ENCODE measurements at regions not wholly inside any gene's neighbourhood (a gene's known extent, or its start where the extent isn't known, plus 50 kb on each side); places are given as distances from the start of the nearest gene placed in this dataset.

DNA sequence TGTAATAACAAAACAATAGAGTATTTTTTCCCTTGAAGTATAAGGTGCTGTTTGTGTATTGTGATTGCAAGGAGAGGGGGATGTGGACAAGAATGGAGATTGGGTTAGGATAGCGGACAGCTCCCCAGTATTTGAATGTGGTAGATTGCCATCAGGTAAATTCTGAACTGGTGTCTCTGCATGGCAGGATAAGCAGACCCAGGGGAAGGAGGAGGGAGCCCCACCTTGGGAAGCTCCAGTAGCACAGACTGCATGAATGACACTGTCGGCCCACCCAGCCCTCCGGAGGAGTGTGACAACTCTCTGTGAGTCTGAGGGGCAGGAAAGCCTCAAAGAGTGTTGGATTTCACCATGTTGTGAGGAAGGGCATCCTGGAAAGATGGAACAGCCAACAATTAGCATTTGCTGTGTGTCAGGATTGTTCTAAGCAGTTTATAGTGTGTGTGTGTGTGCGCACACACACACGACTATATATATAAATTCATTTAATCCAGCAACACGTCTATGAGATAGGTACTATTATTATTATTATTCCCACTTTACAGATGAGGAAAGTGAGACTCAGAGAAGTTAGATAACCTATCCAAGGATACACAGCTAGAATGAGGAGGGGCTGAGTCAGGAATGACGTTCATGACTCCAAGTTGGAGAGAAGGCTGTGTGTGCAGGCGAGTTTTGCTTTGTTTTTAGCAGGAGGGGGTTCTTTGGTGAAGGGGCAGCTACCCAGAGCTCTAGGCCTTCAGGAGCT, 63.4 kb upstream of the LCTL start (continued):
- no peak for TF ChIP-seq HIVEP1 (CRISPR knock-in tag; IDR thresholded peaks at IDR 0.05)
- no peak for TF ChIP-seq RBM34 (IDR thresholded peaks at IDR 0.05; ENCODE audit: borderline replicate concordance, insufficient read depth, low read length)
- TF ChIP-seq NR2C2 (CRISPR knock-in tag; IDR thresholded peaks at IDR 0.05) = no peak
- no peak for TF ChIP-seq NR2C2 (tag; IDR thresholded peaks at IDR 0.05)
- no peak for TF ChIP-seq ZNF133 (CRISPR knock-in tag; IDR thresholded peaks at IDR 0.05)
- TF ChIP-seq NCOA1 (IDR thresholded peaks at IDR 0.05; ENCODE audit: low read depth) = no peak
- no peak for TF ChIP-seq TARDBP (IDR thresholded peaks at IDR 0.05)
- no peak for TF ChIP-seq TAF7 (tag; IDR thresholded peaks at IDR 0.05)
- no peak for TF ChIP-seq SMAD2 (IDR thresholded peaks at IDR 0.05; ENCODE audit: low read depth, low read length)
- no peak for TF ChIP-seq HDAC3 (IDR thresholded peaks at IDR 0.05; ENCODE audit: borderline replicate concordance, partially characterized antibody)
- TF ChIP-seq SMC3 (conservative IDR thresholded peaks at IDR 0.05; ENCODE audit: insufficient read depth, low read depth, low read length) = no peak
- no peak for TF ChIP-seq KDM2B (CRISPR knock-in tag; IDR thresholded peaks at IDR 0.05)
- TF ChIP-seq, protein P1, sequence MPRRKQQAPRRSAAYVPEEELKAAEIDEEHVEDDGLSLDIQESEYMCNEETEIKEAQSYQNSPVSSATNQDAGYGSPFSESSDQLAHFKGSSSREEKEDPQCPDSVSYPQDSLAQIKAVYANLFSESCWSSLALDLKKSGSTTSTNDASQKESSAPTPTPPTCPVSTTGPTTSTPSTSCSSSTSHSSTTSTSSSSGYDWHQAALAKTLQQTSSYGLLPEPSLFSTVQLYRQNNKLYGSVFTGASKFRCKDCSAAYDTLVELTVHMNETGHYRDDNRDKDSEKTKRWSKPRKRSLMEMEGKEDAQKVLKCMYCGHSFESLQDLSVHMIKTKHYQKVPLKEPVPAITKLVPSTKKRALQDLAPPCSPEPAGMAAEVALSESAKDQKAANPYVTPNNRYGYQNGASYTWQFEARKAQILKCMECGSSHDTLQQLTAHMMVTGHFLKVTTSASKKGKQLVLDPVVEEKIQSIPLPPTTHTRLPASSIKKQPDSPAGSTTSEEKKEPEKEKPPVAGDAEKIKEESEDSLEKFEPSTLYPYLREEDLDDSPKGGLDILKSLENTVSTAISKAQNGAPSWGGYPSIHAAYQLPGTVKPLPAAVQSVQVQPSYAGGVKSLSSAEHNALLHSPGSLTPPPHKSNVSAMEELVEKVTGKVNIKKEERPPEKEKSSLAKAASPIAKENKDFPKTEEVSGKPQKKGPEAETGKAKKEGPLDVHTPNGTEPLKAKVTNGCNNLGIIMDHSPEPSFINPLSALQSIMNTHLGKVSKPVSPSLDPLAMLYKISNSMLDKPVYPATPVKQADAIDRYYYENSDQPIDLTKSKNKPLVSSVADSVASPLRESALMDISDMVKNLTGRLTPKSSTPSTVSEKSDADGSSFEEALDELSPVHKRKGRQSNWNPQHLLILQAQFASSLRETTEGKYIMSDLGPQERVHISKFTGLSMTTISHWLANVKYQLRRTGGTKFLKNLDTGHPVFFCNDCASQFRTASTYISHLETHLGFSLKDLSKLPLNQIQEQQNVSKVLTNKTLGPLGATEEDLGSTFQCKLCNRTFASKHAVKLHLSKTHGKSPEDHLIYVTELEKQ (CRISPR knock-in tag; IDR thresholded peaks at IDR 0.05) = no peak
- no peak for TF ChIP-seq NR1H2 (CRISPR knock-in tag; IDR thresholded peaks at IDR 0.05)
- TF ChIP-seq RUNX1 (IDR thresholded peaks at IDR 0.05; ENCODE audit: low read depth) = no peak
- TF ChIP-seq, protein P2, sequence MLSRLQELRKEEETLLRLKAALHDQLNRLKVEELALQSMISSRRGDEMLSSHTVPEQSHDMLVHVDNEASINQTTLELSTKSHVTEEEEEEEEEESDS (CRISPR knock-in tag; IDR thresholded peaks at IDR 0.05) = no peak
- no peak for TF ChIP-seq NR2C1 (IDR thresholded peaks at IDR 0.05)
- no peak for TF ChIP-seq NR2C1 (tag; IDR thresholded peaks at IDR 0.05)
- TF ChIP-seq ZC3H4 (CRISPR knock-in tag; IDR thresholded peaks at IDR 0.05; ENCODE audit: borderline replicate concordance) = no peak
- no peak for TF ChIP-seq POLR2A (conservative IDR thresholded peaks at IDR 0.05)
- TF ChIP-seq ZNF224 (CRISPR knock-in tag; IDR thresholded peaks at IDR 0.05) = no peak
- no peak for TF ChIP-seq STAT5B (CRISPR knock-in tag; IDR thresholded peaks at IDR 0.05)
- no peak for TF ChIP-seq RFX1 (IDR thresholded peaks at IDR 0.05)
- TF ChIP-seq, protein P3, sequence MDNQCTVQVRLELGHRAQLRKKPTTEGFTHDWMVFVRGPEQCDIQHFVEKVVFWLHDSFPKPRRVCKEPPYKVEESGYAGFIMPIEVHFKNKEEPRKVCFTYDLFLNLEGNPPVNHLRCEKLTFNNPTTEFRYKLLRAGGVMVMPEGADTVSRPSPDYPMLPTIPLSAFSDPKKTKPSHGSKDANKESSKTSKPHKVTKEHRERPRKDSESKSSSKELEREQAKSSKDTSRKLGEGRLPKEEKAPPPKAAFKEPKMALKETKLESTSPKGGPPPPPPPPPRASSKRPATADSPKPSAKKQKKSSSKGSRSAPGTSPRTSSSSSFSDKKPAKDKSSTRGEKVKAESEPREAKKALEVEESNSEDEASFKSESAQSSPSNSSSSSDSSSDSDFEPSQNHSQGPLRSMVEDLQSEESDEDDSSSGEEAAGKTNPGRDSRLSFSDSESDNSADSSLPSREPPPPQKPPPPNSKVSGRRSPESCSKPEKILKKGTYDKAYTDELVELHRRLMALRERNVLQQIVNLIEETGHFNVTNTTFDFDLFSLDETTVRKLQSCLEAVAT (IDR thresholded peaks at IDR 0.05) = 0 out of 4 replicates have a peak, but pooled peaks of 1 of the 2 experiments have one; percentile 25
- no peak for TF ChIP-seq LARP7 (IDR thresholded peaks at IDR 0.05)
- TF ChIP-seq MXI1 (IDR thresholded peaks at IDR 0.05; ENCODE audit: low read depth, low read length) = 0 out of 2 replicates have a peak, but pooled peaks have one; percentile 14
- no peak for TF ChIP-seq CAMTA2 (CRISPR knock-in tag; conservative IDR thresholded peaks at IDR 0.05)
- no peak for TF ChIP-seq SRF (CRISPR knock-in tag; IDR thresholded peaks at IDR 0.05)
- no peak for TF ChIP-seq CEBPB (tag; IDR thresholded peaks at IDR 0.05)
- TF ChIP-seq ZNF24 (IDR thresholded peaks at IDR 0.05) = no peak

Measured in K562 (cell line).